GM12878 (cell line): ENCODE measurements at regions not wholly inside any gene's neighbourhood (a gene's known extent, or its start where the extent isn't known, plus 50 kb on each side); places are given as distances from the start of the nearest gene placed in this dataset.
"Not testable (repeated sequence)": the region's sequence is repeated elsewhere in the genome, so short reads cannot be mapped to it uniquely, and the experiment has no call there.

ENCODE experiments used
- ATAC-seq: fragments of 200-7000 bp; cut with Tn5 transposase; 3 replicates; pipeline ENCODE4 v1.9.1; 2020; ENCODE audit warnings: mild to moderate bottlenecking, moderate library complexity
- BruUV-seq: library from RNA; stranded (reverse); fragments of 400-500 nt; replicated peaks from 2 replicates; lab custom pipeline; 2021; lab: Mats Ljungman, UMichigan
- CTCF ChIA-PET: fragments of 300-600 bp; sonication (Branson Sonifier 250); formaldehyde crosslinking; extraction: SDS; loops from one replicate; lab custom pipeline; 2021; ENCODE audit warnings: inconsistent platforms; lab: Yijun Ruan, JAX
- POLR2A ChIA-PET: fragments of 350-600 bp; formaldehyde crosslinking; extraction: SDS; loops from one replicate; lab custom pipeline; 2021; ENCODE audit warnings: inconsistent platforms; lab: Charles Lee
- RAD21 ChIA-PET: fragments of 300-600 bp; sonication (Branson Sonifier 250); formaldehyde crosslinking; loops from one replicate; lab custom pipeline; 2023; ENCODE audit warnings: antibody characterized with exemption; ENCODE audit not compliant: unreplicated experiment; lab: Charles Lee
- SMC1A ChIA-PET: fragments of 300-600 bp; sonication (Branson Sonifier 250); formaldehyde crosslinking; loops from one replicate; lab custom pipeline; 2023; ENCODE audit not compliant: unreplicated experiment, uncharacterized antibody; lab: Charles Lee
- DNase-seq: peaks from one replicate; pipeline ENCODE4 v3.0.0-alpha.2; 2011; ENCODE audit warnings: low read depth, low spot score
- FAIRE-seq: peaks from 3 replicates; lab custom pipeline; 2011; peaks lifted over from hg19 to GRCh38; lab: Jason Lieb, UNC
- H2AFZ ChIP-seq: 2 replicates; pipeline ENCODE4 v1.6.0; 2011; ENCODE audit warnings: low read depth, low read length, control low read depth; ENCODE audit not compliant: control insufficient read depth
- H3K27ac ChIP-seq: 2 replicates; pipeline ENCODE4 v1.5.1; 2011; ENCODE audit warnings: control low read depth; ENCODE audit not compliant: control insufficient read depth, insufficient read depth
- H3K27me3 ChIP-seq, 2 experiments: replicated peaks in 1 of 2; 2 replicates each; pipeline versions ENCODE4 v1.6.0 to v1.6.1; 2011; ENCODE audit warnings: low read length in 1 of 2; ENCODE audit not compliant: control insufficient read depth in 2 of 2, insufficient read depth in 2 of 2
- H3K36me3 ChIP-seq, 2 experiments: 2 replicates each; pipeline ENCODE4 v1.5.1; 2011; ENCODE audit warnings: low read length in 1 of 2; ENCODE audit not compliant: control insufficient read depth in 2 of 2, insufficient read depth in 2 of 2
- H3K4me1 ChIP-seq: 2 replicates; pipeline ENCODE4 v1.6.1; 2011; ENCODE audit warnings: mild to moderate bottlenecking, low read length, moderate library complexity, mixed read lengths; ENCODE audit not compliant: control insufficient read depth, insufficient read depth
- H3K4me2 ChIP-seq: 2 replicates; pipeline ENCODE4 v1.6.0; 2011; ENCODE audit warnings: control low read depth; ENCODE audit not compliant: control insufficient read depth, insufficient read depth
- H3K4me3 ChIP-seq: fragments of 200-600 bp; sonication (generic); 2 replicates; pipeline ENCODE4 v1.5.1; 2016
- H3K79me2 ChIP-seq: 2 replicates; pipeline ENCODE4 v1.6.0; 2011; ENCODE audit warnings: low read length; ENCODE audit not compliant: control insufficient read depth, insufficient read depth
- H3K9ac ChIP-seq: 2 replicates; pipeline ENCODE4 v1.8.0; 2011; ENCODE audit warnings: low read length, control low read depth, mixed read lengths; ENCODE audit not compliant: control insufficient read depth, insufficient read depth
- H3K9me3 ChIP-seq: replicated peaks from 3 replicates; pipeline ENCODE4 v1.5.1; 2011; ENCODE audit warnings: mild to moderate bottlenecking, low read length; ENCODE audit not compliant: control insufficient read depth, insufficient read depth
- H4K20me1 ChIP-seq: 2 replicates; pipeline ENCODE4 v1.6.0; 2011; ENCODE audit not compliant: control insufficient read depth, insufficient read depth
- WGBS: methylation state at CpG from one replicate; pipeline ENCODE4 v1.1.6; 2016; ENCODE audit warnings: low lambda C conversion rate; ENCODE audit not compliant: insufficient replicate concordance, insufficient coverage; ENCODE audit errors: missing lambda C conversion rate; 5-methylcytosine and 5-hydroxymethylcytosine counted together
- in situ Hi-C: fragments of 300-500 bp; cut with MboI; formaldehyde crosslinking; loops from 9 replicates; pipeline ENCODE4 v1.14.3; 2018; ENCODE audit warnings: mixed read lengths
- intact Hi-C: fragments of 100-400 bp; cut with micrococcal nuclease; formaldehyde crosslinking; loops from one replicate; pipeline ENCODE4 v1.14.2; 2022; ENCODE audit not compliant: unreplicated experiment

- H2AFZ ChIP-seq, DNase-seq, H3K4me1 ChIP-seq, H3K4me3 ChIP-seq, RAD21 ChIA-PET, POLR2A ChIA-PET, H3K27ac ChIP-seq, CTCF ChIA-PET, intact Hi-C loops, FAIRE-seq, H3K9me3 ChIP-seq, H3K4me2 ChIP-seq, H3K9ac ChIP-seq, H3K27me3 ChIP-seq, H4K20me1 ChIP-seq, ATAC-seq, SMC1A ChIA-PET, H3K79me2 ChIP-seq, in situ Hi-C loops, BruUV-seq, H3K36me3 ChIP-seq: not testable (repeated sequence)
- no CpG with 5 or more reads among the region's 7 CpGs for WGBS
Observed at GRCh38 chr21:5165829-5166228, 5355.6 kb upstream of the TPTE start.
